ENCODE measurements at regions not wholly inside any gene's neighbourhood (a gene's known extent, or its start where the extent isn't known, plus 50 kb on each side); places are given as distances from the start of the nearest gene placed in this dataset.

DNA sequence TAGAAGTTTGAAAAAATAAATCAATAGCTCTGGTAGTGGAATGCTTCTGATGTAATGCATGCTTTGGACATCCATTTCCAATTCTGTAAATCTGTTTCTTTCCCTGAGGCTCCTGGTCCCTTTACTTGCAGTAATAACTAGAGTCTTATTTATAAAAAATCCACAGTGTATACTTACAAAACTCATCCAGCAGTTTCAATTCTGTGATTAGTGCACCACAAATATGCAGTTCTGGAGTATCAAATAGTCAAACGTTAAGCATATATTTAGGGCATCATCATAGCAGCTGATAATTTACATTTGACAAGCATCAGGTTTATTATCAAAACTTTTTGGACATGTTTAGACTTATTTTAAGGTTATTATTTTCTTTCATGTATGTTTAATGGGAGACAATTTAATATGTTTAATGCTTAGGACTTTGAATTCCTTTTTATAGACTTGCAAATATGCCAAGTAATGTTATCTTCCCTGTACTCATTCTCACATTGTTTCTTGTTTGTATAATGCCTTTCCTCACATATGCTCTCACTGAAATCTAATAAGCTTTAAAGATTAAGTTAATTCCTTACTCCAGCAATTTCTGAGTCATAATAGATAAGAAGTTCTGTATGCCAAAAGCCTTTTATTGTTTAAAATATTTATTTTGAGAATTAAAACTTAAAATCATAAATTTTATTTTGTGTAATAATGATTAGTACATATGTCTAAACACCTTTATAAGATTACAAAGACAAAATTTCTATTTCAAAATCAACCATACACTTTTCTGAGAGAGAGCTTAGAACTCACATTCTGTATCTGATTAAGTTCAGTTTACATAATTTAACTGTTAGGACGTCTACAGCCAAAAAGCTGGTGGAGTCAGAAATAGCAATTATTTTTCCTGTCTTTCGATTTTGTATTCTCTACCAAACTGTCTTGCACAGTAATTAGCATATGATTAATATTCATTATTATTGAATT, 341.5 kb upstream of the TMEFF2 start:
- ATAC-seq (no peak), DNase-seq (ENCODE audit: low read depth, low spot score) (no peak), FAIRE-seq (no peak)
- H3K4me2 ChIP-seq (ENCODE audit: control insufficient read depth, insufficient read depth), result no peak overlapping the region
- intact Hi-C loops (cut with micrococcal nuclease; ENCODE audit: unreplicated experiment) (no loop called here), in situ Hi-C loops (cut with MboI) (no loop called here)
- H3K4me3 ChIP-seq, result no peak overlapping the region
- H3K79me2 ChIP-seq (ENCODE audit: control insufficient read depth, insufficient read depth, low read length), result no peaks in the 10 kb centered on the region
- no peaks in the 10 kb centered on the region for H3K9me3 ChIP-seq (replicated peaks; ENCODE audit: control insufficient read depth, insufficient read depth, low read length)
- no peak overlapping the region for H3K9ac ChIP-seq (ENCODE audit: control insufficient read depth, insufficient read depth, low read length)
- ChIA-PET RAD21 (ENCODE audit: unreplicated experiment) (no interaction called here), CTCF (no interaction called here), POLR2A (no interaction called here), SMC1A (ENCODE audit: uncharacterized antibody, unreplicated experiment) (interaction anchor here (1.3 kb wide), 1 partner anchor 34 kb away, joined by 3 read pairs; no protein-coding TSS in a partner anchor)
- H3K4me1 ChIP-seq (ENCODE audit: control insufficient read depth, insufficient read depth, low read length), result no peaks in the 10 kb centered on the region
- H3K27ac ChIP-seq (ENCODE audit: control insufficient read depth, insufficient read depth), result no peak overlapping the region
- no peak overlapping the region for H2AFZ ChIP-seq (ENCODE audit: control insufficient read depth, low read depth, low read length)
- no TSS peak for BruUV-seq (replicated peaks)
- no peaks in the 10 kb centered on the region for H3K36me3 ChIP-seq (ENCODE audit: control insufficient read depth in 2 of 2, insufficient read depth in 2 of 2, low read length in 1 of 2)
- no peaks in the 10 kb centered on the region for H3K27me3 ChIP-seq (replicated peaks in 1 of 2; ENCODE audit: control insufficient read depth in 2 of 2, insufficient read depth in 2 of 2, low read length in 1 of 2)
- WGBS (ENCODE audit: insufficient coverage, insufficient replicate concordance, low lambda C conversion rate, missing lambda C conversion rate), result 0% methylated on average over 3 of the region's 3 CpGs
- no peaks in the 10 kb centered on the region for H4K20me1 ChIP-seq (ENCODE audit: control insufficient read depth, insufficient read depth)
- TF ChIP-seq, protein P1, sequence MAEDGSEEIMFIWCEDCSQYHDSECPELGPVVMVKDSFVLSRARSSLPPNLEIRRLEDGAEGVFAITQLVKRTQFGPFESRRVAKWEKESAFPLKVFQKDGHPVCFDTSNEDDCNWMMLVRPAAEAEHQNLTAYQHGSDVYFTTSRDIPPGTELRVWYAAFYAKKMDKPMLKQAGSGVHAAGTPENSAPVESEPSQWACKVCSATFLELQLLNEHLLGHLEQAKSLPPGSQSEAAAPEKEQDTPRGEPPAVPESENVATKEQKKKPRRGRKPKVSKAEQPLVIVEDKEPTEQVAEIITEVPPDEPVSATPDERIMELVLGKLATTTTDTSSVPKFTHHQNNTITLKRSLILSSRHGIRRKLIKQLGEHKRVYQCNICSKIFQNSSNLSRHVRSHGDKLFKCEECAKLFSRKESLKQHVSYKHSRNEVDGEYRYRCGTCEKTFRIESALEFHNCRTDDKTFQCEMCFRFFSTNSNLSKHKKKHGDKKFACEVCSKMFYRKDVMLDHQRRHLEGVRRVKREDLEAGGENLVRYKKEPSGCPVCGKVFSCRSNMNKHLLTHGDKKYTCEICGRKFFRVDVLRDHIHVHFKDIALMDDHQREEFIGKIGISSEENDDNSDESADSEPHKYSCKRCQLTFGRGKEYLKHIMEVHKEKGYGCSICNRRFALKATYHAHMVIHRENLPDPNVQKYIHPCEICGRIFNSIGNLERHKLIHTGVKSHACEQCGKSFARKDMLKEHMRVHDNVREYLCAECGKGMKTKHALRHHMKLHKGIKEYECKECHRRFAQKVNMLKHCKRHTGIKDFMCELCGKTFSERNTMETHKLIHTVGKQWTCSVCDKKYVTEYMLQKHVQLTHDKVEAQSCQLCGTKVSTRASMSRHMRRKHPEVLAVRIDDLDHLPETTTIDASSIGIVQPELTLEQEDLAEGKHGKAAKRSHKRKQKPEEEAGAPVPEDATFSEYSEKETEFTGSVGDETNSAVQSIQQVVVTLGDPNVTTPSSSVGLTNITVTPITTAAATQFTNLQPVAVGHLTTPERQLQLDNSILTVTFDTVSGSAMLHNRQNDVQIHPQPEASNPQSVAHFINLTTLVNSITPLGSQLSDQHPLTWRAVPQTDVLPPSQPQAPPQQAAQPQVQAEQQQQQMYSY (CRISPR knock-in tag; IDR thresholded peaks at IDR 0.05), result no peak
- TF ChIP-seq, protein P2, sequence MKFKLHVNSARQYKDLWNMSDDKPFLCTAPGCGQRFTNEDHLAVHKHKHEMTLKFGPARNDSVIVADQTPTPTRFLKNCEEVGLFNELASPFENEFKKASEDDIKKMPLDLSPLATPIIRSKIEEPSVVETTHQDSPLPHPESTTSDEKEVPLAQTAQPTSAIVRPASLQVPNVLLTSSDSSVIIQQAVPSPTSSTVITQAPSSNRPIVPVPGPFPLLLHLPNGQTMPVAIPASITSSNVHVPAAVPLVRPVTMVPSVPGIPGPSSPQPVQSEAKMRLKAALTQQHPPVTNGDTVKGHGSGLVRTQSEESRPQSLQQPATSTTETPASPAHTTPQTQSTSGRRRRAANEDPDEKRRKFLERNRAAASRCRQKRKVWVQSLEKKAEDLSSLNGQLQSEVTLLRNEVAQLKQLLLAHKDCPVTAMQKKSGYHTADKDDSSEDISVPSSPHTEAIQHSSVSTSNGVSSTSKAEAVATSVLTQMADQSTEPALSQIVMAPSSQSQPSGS (IDR thresholded peaks at IDR 0.05; ENCODE audit: low read length), result no peak
- no peak for TF ChIP-seq FOS (IDR thresholded peaks at IDR 0.05; ENCODE audit: borderline replicate concordance, extremely low read depth, insufficient read length)

Data from GM12878 (cell line).